AG04450 (cell line): ENCODE measurements at regions not wholly inside any gene's neighbourhood (a gene's known extent, or its start where the extent isn't known, plus 50 kb on each side); places are given as distances from the start of the nearest gene placed in this dataset.

Source experiments
- CTCF ChIA-PET: fragments of 300-600, 350-600 bp; formaldehyde crosslinking; extraction: SDS; loops from one replicate; lab custom pipeline; 2022; ENCODE audit warnings: antibody characterized with exemption, inconsistent platforms; lab: Charles Lee
- POLR2A ChIA-PET: fragments of 350-600 bp; formaldehyde crosslinking; extraction: SDS; loops from one replicate; lab custom pipeline; 2021; ENCODE audit warnings: antibody characterized with exemption, inconsistent platforms; lab: Yijun Ruan, JAX
- DNase-seq: peaks from one replicate; pipeline ENCODE4 v3.0.0-alpha.2; 2011; ENCODE audit warnings: low read depth, low spot score
- H3K27ac ChIP-seq: one replicate; pipeline ENCODE4 v1.5.1; 2012; ENCODE audit warnings: low read depth, low read length, control low read depth
- H3K27me3 ChIP-seq: one replicate; pipeline ENCODE4 v1.6.0; 2012; ENCODE audit warnings: low read length; ENCODE audit not compliant: control insufficient read depth, insufficient read depth
- H3K4me3 ChIP-seq: 2 replicates; pipeline ENCODE4 v1.5.1; 2011; ENCODE audit warnings: mild to moderate bottlenecking, low read depth, low read length, control low read depth
- H3K9me3 ChIP-seq: 2 replicates; pipeline ENCODE4 v1.5.1; 2012; ENCODE audit warnings: low read length; ENCODE audit not compliant: control insufficient read depth, insufficient read depth
- CTCF ChIP-seq: IDR thresholded peaks from 2 replicates; pipeline ENCODE4 v1.5.1; 2011; ENCODE audit warnings: low read depth, low read length, control low read depth, inconsistent platforms

DNA sequence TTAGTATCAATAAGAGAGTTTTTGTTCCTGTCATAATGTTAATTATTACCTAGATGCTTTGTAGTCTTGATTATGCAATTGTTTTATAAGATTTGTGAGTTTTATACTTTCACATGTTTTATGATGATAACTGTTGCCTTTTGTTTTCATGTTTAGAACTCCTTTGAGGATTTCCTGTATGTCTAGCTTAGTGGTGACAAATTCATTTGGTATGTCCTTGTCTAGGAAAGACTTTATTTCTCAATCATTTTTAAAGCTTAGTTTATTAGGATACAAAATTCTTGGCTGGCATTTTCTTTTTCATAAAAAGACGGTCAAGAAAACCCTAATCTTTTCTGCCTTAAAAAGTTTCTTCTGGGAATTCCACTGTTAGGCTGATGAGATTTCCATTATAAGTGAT is 849.9 kb upstream of the EYS start:
- Histone ChIP-seq H3K27ac (no peak overlapping the region), H3K4me3 (no peak overlapping the region), H3K27me3 (no peaks in the 10 kb centered on the region), H3K9me3 (peaks cover 2% of the 10 kb centered on the region; the same call in 1 of the 2 replicates)
- POLR2A ChIA-PET, result no interaction called here
- DNase-seq, result no peak
- CTCF ChIA-PET, result no interaction called here
- TF ChIP-seq CTCF, result no peak

DNA sequence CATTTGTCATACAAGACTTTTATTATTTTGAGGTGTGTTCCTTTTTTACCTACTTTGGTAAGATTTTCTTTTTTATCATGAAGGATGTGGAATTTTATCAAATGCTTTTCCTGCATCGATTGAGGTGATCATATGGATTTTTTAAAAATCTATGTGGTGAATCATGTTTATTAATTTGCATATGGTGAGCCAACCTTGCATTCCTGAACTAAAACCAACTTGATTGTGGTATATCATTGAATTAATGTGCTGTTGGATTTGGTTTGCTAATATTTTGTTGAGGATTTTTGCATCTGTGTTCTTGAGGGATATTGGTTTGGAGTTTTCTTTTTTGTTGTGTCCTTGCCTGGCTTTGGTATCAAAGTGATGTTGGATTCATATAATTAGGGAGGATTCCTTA is 848.1 kb upstream of the EYS start:
- no peak overlapping the region for H3K27ac ChIP-seq
- POLR2A ChIA-PET, result no interaction called here

GRCh38 chr6:66553441-66553840 is 846.4 kb upstream of the EYS start:
- Histone ChIP-seq H3K27ac (no peak overlapping the region), H3K4me3 (no peak overlapping the region), H3K9me3 (peaks cover 2% of the 10 kb centered on the region; the same call in 1 of the 2 replicates), H3K27me3 (no peaks in the 10 kb centered on the region)
- ChIA-PET CTCF (no interaction called here), POLR2A (no interaction called here)
- TF ChIP-seq CTCF, result no peak
- no peak for DNase-seq

More for the DNA sequence above, 848.1 kb upstream of the EYS start:
- H3K9me3 ChIP-seq, result peaks cover 2% of the 10 kb centered on the region; the same call in 1 of the 2 replicates
- H3K4me3 ChIP-seq, result no peak overlapping the region
- DNase-seq, result no peak
- no peaks in the 10 kb centered on the region for H3K27me3 ChIP-seq
- CTCF ChIA-PET, result no interaction called here
- no peak for TF ChIP-seq CTCF

DNA sequence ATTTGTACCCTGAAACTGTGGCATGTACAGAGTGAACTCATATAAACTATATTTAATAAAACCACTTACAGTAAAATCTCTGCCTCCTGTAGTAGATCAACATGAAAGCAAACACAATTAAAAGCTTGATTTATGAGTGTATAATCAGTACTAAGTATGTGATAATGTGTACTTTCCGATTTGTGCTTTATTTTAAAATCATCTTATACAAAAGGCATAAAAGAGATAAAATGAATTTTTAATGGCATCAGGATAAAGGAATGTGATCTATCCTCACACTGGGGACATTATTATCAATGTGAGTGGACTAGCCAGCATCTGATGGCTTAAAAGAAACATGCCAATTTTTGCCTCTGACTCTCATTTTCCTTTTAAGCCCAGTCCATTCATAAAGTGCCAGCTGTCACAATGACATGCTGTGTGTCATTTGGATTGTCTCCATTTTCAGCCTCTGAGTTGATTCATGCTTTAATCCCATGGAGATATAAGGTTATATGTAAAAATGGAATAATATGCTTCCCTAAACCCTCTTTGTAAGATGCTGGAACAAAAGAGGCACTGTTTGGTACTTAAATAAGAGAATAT is 831.6 kb upstream of the EYS start:
- POLR2A ChIA-PET, result no interaction called here
- Histone ChIP-seq H3K27me3 (no peaks in the 10 kb centered on the region), H3K27ac (no peak overlapping the region), H3K9me3 (no peaks in the 10 kb centered on the region), H3K4me3 (no peak overlapping the region)
- CTCF ChIA-PET, result no interaction called here
- no peak for TF ChIP-seq CTCF
- DNase-seq, result no peak

GRCh38 chr6:66533921-66534404 is 826.9 kb upstream of the EYS start:
- ChIA-PET POLR2A (no interaction called here), CTCF (no interaction called here)
- no peaks in the 10 kb centered on the region for H3K9me3 ChIP-seq

More at GRCh38 chr6:66533921-66534404, 826.9 kb upstream of the EYS start:
- Histone ChIP-seq H3K27me3 (no peaks in the 10 kb centered on the region), H3K4me3 (no peak overlapping the region), H3K27ac (no peak overlapping the region)
- no peak for DNase-seq
- no peak for TF ChIP-seq CTCF
